GM21529 (cell line): ENCODE measurements at regions not wholly inside any gene's neighbourhood (a gene's known extent, or its start where the extent isn't known, plus 50 kb on each side); places are given as distances from the start of the nearest gene placed in this dataset.
"Not testable (repeated sequence)": the region's sequence is repeated elsewhere in the genome, so short reads cannot be mapped to it uniquely, and the experiment has no call there.

Source experiments
- ATAC-seq: cut with Tn5 transposase; IDR thresholded peaks from one replicate; pipeline ENCODE4 v1.9.1; 2021; ENCODE audit not compliant: unreplicated experiment

GRCh38 chr18:45339810-45340550, 275.3 kb upstream of the SLC14A2 start:
- no peak for ATAC-seq

- ATAC-seq = no peak
Observed at GRCh38 chr18:45340884-45341283, 274.4 kb upstream of the SLC14A2 start.

- no peak for ATAC-seq
Observed at GRCh38 chr18:45341454-45341853, 273.8 kb upstream of the SLC14A2 start.

GRCh38 chr18:45342166-45342565, 273.1 kb upstream of the SLC14A2 start:
- no peak for ATAC-seq

GRCh38 chr18:45342653-45343052, 272.6 kb upstream of the SLC14A2 start:
- no peak for ATAC-seq

GRCh38 chr18:45343365-45343764, 271.9 kb upstream of the SLC14A2 start:
- ATAC-seq = no peak

GRCh38 chr18:45344680-45345079, 270.6 kb upstream of the SLC14A2 start:
- not testable (repeated sequence) for ATAC-seq

GRCh38 chr18:45349019-45349418, 266.3 kb upstream of the SLC14A2 start:
- no peak for ATAC-seq

GRCh38 chr18:45349467-45349866, 265.8 kb upstream of the SLC14A2 start:
- ATAC-seq = no peak

GRCh38 chr18:45350404-45351156, 264.7 kb upstream of the SLC14A2 start:
- ATAC-seq = no peak

- ATAC-seq = no peak
Observed at GRCh38 chr18:45352874-45353273, 262.4 kb upstream of the SLC14A2 start.

GRCh38 chr18:45353530-45353929, 261.7 kb upstream of the SLC14A2 start:
- no peak for ATAC-seq

- ATAC-seq = no peak
Observed at GRCh38 chr18:45355944-45356520, 259.2 kb upstream of the SLC14A2 start.

GRCh38 chr18:45357686-45358470, 257.4 kb upstream of the SLC14A2 start:
- no peak for ATAC-seq

- no peak for ATAC-seq
Observed at GRCh38 chr18:45359275-45360009, 255.8 kb upstream of the SLC14A2 start.

GRCh38 chr18:45361125-45361851, 254.0 kb upstream of the SLC14A2 start:
- ATAC-seq = no peak

GRCh38 chr18:45363196-45363595, 252.1 kb upstream of the SLC14A2 start:
- ATAC-seq = no peak

- ATAC-seq = no peak
Observed at GRCh38 chr18:45365835-45366234, 249.4 kb upstream of the SLC14A2 start.

GRCh38 chr18:45370255-45371010, 244.8 kb upstream of the SLC14A2 start:
- no peak for ATAC-seq
